ENCODE measurements at regions not wholly inside any gene's neighbourhood (a gene's known extent, or its start where the extent isn't known, plus 50 kb on each side); places are given as distances from the start of the nearest gene placed in this dataset.

- TF ChIP-seq MAX (CRISPR knock-in tag; IDR thresholded peaks at IDR 0.05) (no peak), ZNF532 (CRISPR knock-in tag; IDR thresholded peaks at IDR 0.05; ENCODE audit: borderline replicate concordance) (no peak), ZNF423 (CRISPR knock-in tag; IDR thresholded peaks at IDR 0.05) (no peak), NR3C1 (CRISPR knock-in tag; conservative IDR thresholded peaks at IDR 0.05; ENCODE audit: low read depth) (no peak), ATF2 (CRISPR knock-in tag; IDR thresholded peaks at IDR 0.05; ENCODE audit: borderline replicate concordance, low read depth) (no peak), ESRRA (CRISPR knock-in tag; IDR thresholded peaks at IDR 0.05; ENCODE audit: borderline replicate concordance) (no peak), USF2 (CRISPR knock-in tag; IDR thresholded peaks at IDR 0.05) (no peak), CBFB (CRISPR knock-in tag; IDR thresholded peaks at IDR 0.05; ENCODE audit: low read depth) (no peak), FOXP1 (CRISPR knock-in tag; IDR thresholded peaks at IDR 0.05; ENCODE audit: borderline replicate concordance) (no peak), ZNF416 (CRISPR knock-in tag; IDR thresholded peaks at IDR 0.05) (no peak), IRF2 (CRISPR knock-in tag; IDR thresholded peaks at IDR 0.05; ENCODE audit: borderline replicate concordance, low read depth) (no peak), NFE2L1 (CRISPR knock-in tag; IDR thresholded peaks at IDR 0.05) (no peak)
- no peak overlapping the region for H3K4me3 Mint-ChIP-seq
- ATAC-seq (no peak), DNase-seq (ENCODE audit: low spot score) (no peak)
- ChIA-PET POLR2A (no interaction called here), CTCF (no interaction called here)
- peaks cover 3% of the 10 kb centered on the region for H3K36me3 Mint-ChIP-seq
- peaks cover 8% of the 10 kb centered on the region for H3K4me1 Mint-ChIP-seq
- H3K9me3 Mint-ChIP-seq, result peaks cover 7% of the 10 kb centered on the region; the same call in 1 of the 2 replicates
- H3K27ac Mint-ChIP-seq, result no peak overlapping the region
- no peaks in the 10 kb centered on the region for H3K27me3 Mint-ChIP-seq (ENCODE audit: low read depth)
Observed at GRCh38 chr3:87765256-87765655, 293.5 kb downstream of the CGGBP1 start.

- ATAC-seq (no peak), DNase-seq (ENCODE audit: low spot score) (no peak)
- Mint-ChIP-seq H3K4me3 (no peak overlapping the region), H3K36me3 (peaks cover 3% of the 10 kb centered on the region), H3K9me3 (peaks cover 7% of the 10 kb centered on the region; the same call in 1 of the 2 replicates), H3K27me3 (ENCODE audit: low read depth) (no peaks in the 10 kb centered on the region), H3K27ac (no peak overlapping the region), H3K4me1 (peaks cover 7% of the 10 kb centered on the region)
- TF ChIP-seq CBFB (CRISPR knock-in tag; IDR thresholded peaks at IDR 0.05; ENCODE audit: low read depth), result no peak
- ChIA-PET POLR2A (no interaction called here), CTCF (no interaction called here)
Observed at GRCh38 chr3:87761795-87762194, 297.0 kb downstream of the CGGBP1 start.

- no peaks in the 10 kb centered on the region for H3K27me3 Mint-ChIP-seq (ENCODE audit: low read depth)
- POLR2A ChIA-PET, result no interaction called here
- H3K36me3 Mint-ChIP-seq, result peaks cover 3% of the 10 kb centered on the region
- H3K9me3 Mint-ChIP-seq, result peaks cover 7% of the 10 kb centered on the region; the same call in 1 of the 2 replicates
- CTCF ChIA-PET, result no interaction called here
- ATAC-seq (no peak), DNase-seq (ENCODE audit: low spot score) (no peak)
- no peak overlapping the region for H3K4me3 Mint-ChIP-seq
- peaks cover 2% of the 10 kb centered on the region for H3K4me1 Mint-ChIP-seq
- H3K27ac Mint-ChIP-seq, result no peak overlapping the region
- TF ChIP-seq ATF2 (CRISPR knock-in tag; IDR thresholded peaks at IDR 0.05; ENCODE audit: borderline replicate concordance, low read depth) (no peak), RORB (CRISPR knock-in tag; IDR thresholded peaks at IDR 0.05) (no peak), ZNF281 (CRISPR knock-in tag; IDR thresholded peaks at IDR 0.05) (no peak), PREB (CRISPR knock-in tag; IDR thresholded peaks at IDR 0.05; ENCODE audit: borderline replicate concordance) (no peak), GRHL2 (CRISPR knock-in tag; IDR thresholded peaks at IDR 0.05; ENCODE audit: insufficient replicate concordance, severe bottlenecking) (no peak), CREB1 (CRISPR knock-in tag; IDR thresholded peaks at IDR 0.05) (no peak), CBFB (CRISPR knock-in tag; IDR thresholded peaks at IDR 0.05; ENCODE audit: low read depth) (no peak)
Observed at GRCh38 chr3:87761341-87761740, 297.5 kb downstream of the CGGBP1 start.
